Activated CD8-positive, alpha-beta memory T cell treated with anti-CD3 and anti-CD28 coated beads for 36 hours (primary cell): ENCODE measurements at regions not wholly inside any gene's neighbourhood (a gene's known extent, or its start where the extent isn't known, plus 50 kb on each side); places are given as distances from the start of the nearest gene placed in this dataset.

Source experiments
- CTCF ChIA-PET: fragments of 350-600 bp; sonication (Branson Sonifier 250); formaldehyde crosslinking; loops from one replicate; lab custom pipeline; 2021; ENCODE audit warnings: antibody characterized with exemption; lab: Charles Lee
- POLR2A ChIA-PET: fragments of 350-600 bp; sonication (Branson Sonifier 250); formaldehyde crosslinking; loops from one replicate; lab custom pipeline; 2021; ENCODE audit warnings: antibody characterized with exemption; lab: Charles Lee

DNA sequence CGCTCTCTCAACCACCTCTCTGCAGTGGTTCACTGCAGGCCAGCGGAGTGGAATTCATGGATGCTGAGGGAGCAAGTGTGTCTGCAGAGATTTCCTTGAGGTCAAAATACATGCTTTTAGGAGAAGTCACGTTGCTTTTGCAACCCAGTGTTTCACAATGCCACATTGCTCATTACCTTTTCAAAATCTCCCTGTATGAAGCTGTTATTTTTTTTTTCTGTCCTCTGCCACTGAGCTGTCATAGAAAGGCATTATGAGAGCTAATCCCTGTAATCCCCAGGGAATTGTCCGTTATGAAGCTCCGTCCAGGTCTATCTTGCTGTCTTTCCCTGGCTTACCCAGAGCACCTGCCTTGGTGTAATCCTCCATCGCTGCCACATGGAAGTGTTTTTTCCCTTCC, 60.5 kb upstream of the SLC22A23 start:
- ChIA-PET CTCF (no interaction called here), POLR2A (no interaction called here)

DNA sequence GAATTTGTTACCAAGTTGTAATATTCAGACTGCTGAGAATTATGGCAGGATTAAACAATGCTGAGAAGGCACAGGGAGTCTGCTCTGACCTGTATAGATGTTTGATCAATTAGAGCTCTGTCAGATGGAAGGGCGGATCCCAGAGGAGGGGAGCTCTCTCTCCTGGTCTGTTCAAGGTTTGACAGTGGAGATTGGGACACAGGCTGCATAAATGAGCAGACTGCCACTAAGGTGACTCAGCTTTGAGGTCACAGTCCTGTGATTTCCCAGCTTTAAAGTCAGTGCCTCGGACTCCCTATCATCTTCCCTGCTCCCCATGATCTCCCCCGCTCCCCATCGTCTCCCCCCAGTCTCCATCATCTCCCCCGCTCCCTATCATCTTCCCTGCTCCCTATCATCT, 59.2 kb upstream of the SLC22A23 start:
- ChIA-PET POLR2A (no interaction called here), CTCF (no interaction called here)

DNA sequence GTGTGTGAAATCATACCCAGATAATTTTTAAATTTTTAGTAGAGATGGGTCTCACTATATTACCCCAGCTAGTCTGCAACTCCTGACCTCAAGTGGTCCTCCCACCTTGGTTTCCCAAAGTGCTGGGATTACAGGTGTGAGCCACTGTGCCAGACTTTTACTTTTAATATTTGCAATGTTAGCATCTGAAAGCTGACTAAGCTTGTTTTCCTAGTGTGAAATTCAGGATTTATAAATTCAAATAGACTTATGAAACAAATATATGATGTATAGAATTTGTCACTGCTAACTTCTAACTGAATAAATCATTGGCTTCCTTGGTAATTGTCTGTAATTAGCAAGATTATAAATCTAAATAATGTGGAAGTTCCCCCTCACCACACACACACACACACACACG, 58.8 kb upstream of the SLC22A23 start:
- ChIA-PET POLR2A (no interaction called here), CTCF (no interaction called here)

DNA sequence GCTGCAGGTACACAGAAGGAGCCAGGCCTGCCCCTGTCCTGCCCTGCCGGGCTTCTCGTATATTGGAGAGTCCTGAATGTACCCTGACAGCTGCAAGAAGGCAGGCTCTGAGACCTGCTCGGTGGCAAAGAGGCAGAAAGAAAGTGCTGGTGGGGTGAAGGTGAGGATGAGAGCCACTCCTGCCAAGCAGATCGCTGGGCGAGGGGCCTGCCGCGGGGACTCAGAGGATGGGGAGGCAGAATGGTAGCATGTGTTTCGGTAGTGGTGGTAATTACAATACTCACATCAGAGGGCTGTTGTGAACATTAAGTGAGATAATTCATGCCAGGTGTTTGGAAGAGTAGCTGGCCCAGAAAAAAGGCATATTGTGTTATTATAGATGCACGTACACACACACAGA, 56.6 kb upstream of the SLC22A23 start:
- POLR2A ChIA-PET: no interaction called here
- CTCF ChIA-PET: no interaction called here

GRCh38 chr6:3512832-3513231, 56.0 kb upstream of the SLC22A23 start:
- ChIA-PET CTCF (no interaction called here), POLR2A (no interaction called here)

DNA sequence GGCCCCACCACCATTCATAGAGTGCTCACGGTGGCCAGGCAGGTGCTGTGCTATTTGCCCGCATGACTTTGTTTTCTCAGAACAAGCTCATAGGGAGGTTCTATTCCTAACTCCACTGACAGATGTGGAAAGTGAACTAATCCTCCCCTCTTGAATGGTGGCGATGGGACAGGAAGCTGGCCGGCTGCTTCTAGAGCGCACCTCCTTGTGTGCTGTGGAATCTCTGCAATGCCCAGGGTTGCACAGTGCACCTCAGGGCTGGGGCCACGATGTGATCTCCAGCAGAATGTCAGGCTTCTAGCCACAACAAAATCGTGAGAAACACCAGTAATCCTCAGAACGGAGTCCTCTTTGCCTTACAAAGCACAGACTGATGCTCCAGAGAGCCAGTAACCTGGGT, 53.8 kb upstream of the SLC22A23 start:
- POLR2A ChIA-PET: no interaction called here
- CTCF ChIA-PET: no interaction called here

- POLR2A ChIA-PET: no interaction called here
- CTCF ChIA-PET: no interaction called here
Observed at GRCh38 chr6:3510178-3510577, 53.3 kb upstream of the SLC22A23 start.

- ChIA-PET CTCF (no interaction called here), POLR2A (no interaction called here)
Observed at GRCh38 chr6:3509336-3509735, 52.5 kb upstream of the SLC22A23 start.

DNA sequence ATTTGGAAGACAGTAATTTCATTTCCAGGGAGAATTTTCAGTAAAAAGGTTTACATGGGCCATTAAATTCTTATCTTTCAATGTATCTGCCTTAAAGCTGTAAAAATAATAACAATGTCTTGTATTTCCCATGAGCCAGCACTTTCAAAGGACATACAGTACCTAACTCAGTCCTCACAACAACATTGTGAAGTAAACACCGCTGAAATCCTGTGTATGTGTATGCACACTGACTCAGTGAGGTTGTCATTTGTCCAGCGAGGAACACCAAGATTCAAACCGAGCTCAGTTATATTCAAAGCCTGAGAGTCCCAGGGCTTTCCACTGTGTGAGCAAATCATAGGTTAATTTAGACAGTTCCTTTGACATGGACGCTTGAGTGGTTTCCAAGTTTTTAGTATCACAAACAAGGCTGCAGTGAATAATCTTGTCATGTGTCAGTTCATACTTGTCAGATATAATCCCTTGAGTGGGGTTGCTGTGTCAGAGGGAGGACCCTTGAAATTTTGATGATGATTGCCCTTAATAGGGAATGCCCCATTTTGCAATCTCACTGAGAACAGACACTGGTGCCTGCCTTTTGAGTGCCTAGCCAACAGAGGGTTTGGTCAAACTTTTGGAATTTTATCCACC, 50.0 kb upstream of the SLC22A23 start:
- ChIA-PET CTCF (no interaction called here), POLR2A (no interaction called here)
